Central memory CD8-positive, alpha-beta T cell (primary cell): ENCODE measurements at regions not wholly inside any gene's neighbourhood (a gene's known extent, or its start where the extent isn't known, plus 50 kb on each side); places are given as distances from the start of the nearest gene placed in this dataset.
"Not testable (repeated sequence)": the region's sequence is repeated elsewhere in the genome, so short reads cannot be mapped to it uniquely, and the experiment has no call there.

Source experiments
- ATAC-seq: fragments of 150-1000 bp; cut with Tn5 transposase; replicated peaks from 2 replicates; pipeline ENCODE4 v1.10.0; 2022; ENCODE audit warnings: mild to moderate bottlenecking, moderate FRiP score, moderate number of reproducible peaks; ENCODE audit not compliant: poor library complexity, severe bottlenecking; ENCODE audit errors: extremely low read depth
- DNase-seq, 2 donors: peaks; one replicate each; pipeline ENCODE4 v3.0.0; 2021; ENCODE audit warnings: low spot score in 2 of 2
- H3K27ac Mint-ChIP-seq: one replicate; pipeline ENCODE4 v1.8.0; 2022; ENCODE audit warnings: low read depth, mild to moderate bottlenecking, moderate library complexity, mixed read lengths
- H3K27me3 Mint-ChIP-seq: one replicate; pipeline ENCODE4 v1.8.0; 2022; ENCODE audit warnings: mixed read lengths
- H3K36me3 Mint-ChIP-seq: one replicate; pipeline ENCODE4 v1.8.0; 2022; ENCODE audit warnings: mild to moderate bottlenecking, moderate library complexity, mixed read lengths; ENCODE audit not compliant: insufficient read depth
- H3K4me1 Mint-ChIP-seq: one replicate; pipeline ENCODE4 v1.8.0; 2022; ENCODE audit warnings: mixed read lengths
- H3K4me3 Mint-ChIP-seq: one replicate; pipeline ENCODE4 v1.8.0; 2022; ENCODE audit warnings: mild to moderate bottlenecking, moderate library complexity, mixed read lengths
- H3K9me3 Mint-ChIP-seq: one replicate; pipeline ENCODE4 v1.8.0; 2022; ENCODE audit warnings: mixed read lengths

DNA sequence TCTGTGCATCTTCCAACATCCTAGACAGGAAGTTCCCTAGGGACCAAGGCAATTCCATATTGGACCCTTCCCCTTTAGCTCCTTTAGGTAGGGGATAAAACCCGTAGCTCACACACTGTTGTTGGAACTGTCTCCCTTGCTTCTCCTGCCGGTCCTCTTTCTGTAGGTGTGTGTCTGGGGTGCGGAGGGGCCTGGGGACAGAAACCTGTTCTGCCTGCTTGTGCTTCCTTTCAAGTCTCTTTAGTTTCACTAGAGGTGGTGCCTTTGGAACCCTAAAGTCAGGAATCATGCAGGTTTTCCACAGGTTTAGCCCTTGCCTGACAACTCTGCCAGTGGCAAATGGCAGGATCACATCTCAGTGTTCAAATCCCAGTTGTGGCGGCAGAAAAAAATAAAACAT is 74.6 kb upstream of the PTGFRN start:
- DNase-seq (no peak), ATAC-seq (no peak)
- Mint-ChIP-seq H3K27me3 (peaks cover 14% of the 10 kb centered on the region), H3K27ac (peak overlapping the region; percentile 26), H3K4me1 (no peaks in the 10 kb centered on the region), H3K9me3 (peaks cover 7% of the 10 kb centered on the region), H3K4me3 (no peak overlapping the region), H3K36me3 (peaks cover 6% of the 10 kb centered on the region)

DNA sequence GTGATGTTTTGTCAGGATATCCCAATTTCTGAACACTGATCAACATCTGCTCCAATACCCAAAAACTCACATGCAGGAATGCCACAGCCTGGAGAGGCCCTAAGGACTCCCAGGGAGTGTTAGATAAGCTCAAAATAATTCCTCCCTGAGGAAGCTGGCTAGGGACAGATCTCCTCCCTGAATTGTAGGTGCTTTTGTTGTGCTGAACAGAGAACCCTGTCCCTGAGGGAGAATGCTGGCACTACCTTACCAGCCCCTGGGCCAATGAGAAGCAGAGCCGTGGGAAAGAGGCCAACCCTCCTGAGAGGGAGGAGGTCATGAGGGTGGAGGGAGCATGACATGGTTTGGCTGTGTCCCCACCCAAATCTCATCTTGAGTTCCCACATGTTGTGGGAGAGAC is 73.6 kb upstream of the PTGFRN start:
- ATAC-seq: no peak

DNA sequence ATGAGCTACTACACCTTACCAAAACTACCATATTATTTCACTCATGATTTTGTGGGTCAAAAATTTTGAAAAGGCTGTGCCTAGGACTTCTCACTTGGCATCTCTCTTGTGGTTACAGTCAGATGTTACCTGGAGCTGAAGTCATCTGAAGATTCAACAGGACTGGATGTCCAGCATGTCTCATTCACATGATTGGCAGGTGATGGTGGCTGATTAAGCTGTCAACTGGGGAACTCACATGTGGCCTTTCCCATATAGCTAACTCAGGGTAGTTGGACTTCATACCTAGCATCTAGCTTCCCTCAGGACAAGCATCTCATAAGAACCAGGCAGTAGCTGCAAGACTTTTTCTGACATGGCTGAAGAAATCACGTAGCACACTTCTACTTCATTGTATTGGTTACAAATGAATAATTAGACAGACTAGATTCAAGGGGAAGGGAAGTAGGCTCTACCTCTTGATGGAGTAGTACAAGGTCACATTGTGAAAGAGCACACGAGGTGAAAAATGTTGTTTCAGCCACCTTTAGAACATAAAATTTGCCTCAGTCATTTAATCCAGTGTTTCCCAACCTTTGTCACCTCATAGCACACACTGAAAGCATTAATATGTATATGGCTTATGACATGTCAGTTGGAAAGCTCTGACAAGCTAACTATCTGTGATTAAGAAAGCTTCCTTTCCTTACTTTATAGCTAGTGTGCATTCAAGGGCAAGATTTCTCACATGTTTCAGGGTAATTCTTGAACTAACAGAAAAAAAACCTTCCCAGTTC is 68.0 kb upstream of the PTGFRN start:
- Mint-ChIP-seq H3K4me1 (no peaks in the 10 kb centered on the region), H3K27me3 (peaks cover 14% of the 10 kb centered on the region), H3K9me3 (peaks cover 6% of the 10 kb centered on the region), H3K27ac (no peak overlapping the region), H3K4me3 (no peak overlapping the region), H3K36me3 (peaks cover 1% of the 10 kb centered on the region)
- ATAC-seq: no peak
- no peak for DNase-seq

More for the DNA sequence above, 73.6 kb upstream of the PTGFRN start:
- peaks cover 3% of the 10 kb centered on the region for H3K36me3 Mint-ChIP-seq
- DNase-seq: no peak
- H3K4me1 Mint-ChIP-seq: no peaks in the 10 kb centered on the region
- peaks cover 14% of the 10 kb centered on the region for H3K27me3 Mint-ChIP-seq
- H3K9me3 Mint-ChIP-seq: peaks cover 7% of the 10 kb centered on the region
- H3K4me3 Mint-ChIP-seq: no peak overlapping the region
- no peak overlapping the region for H3K27ac Mint-ChIP-seq

DNA sequence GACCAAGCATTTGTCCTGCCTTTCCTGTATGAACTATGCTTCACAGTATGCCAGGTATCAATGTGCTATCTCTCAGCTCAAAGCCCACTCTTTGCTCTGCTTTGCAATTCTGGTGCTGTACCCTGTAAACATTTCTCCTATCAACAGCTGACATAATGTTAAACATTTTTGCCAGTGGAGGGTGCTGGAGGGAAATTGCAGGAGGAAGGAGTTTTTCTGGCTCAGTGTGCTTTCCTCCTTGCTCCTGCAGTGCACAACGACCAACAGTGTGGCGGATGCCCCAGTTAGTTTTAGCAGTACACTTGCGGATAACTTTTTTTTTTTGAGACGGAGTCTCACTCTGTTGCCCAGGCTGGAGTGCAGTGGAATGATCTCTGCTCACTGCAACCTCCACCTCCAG is 67.1 kb upstream of the PTGFRN start:
- no peak for ATAC-seq
- Mint-ChIP-seq H3K9me3 (no peaks in the 10 kb centered on the region), H3K27ac (no peak overlapping the region)

DNA sequence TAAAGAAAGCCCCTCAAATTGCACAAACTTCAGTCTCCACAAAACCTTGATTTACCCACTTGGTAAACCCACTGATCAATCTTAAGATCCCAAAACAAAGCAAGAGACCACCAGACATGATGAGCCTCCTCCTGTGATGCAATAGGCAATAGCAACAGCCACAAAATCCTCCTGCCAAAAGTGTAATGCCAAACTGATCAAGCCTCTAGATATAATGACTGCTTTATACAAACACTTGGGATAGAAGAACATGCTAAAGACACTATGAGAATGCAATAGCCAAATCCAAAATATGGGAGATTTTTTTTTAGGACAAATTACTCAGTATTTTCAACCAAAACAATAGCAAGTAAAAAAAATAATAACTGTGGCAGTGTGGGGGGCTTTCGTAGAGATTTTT is 64.9 kb upstream of the PTGFRN start:
- Mint-ChIP-seq H3K36me3 (peaks cover 1% of the 10 kb centered on the region), H3K4me1 (no peaks in the 10 kb centered on the region), H3K27me3 (no peaks in the 10 kb centered on the region), H3K4me3 (no peak overlapping the region), H3K27ac (no peak overlapping the region), H3K9me3 (no peaks in the 10 kb centered on the region)
- ATAC-seq (no peak), DNase-seq (no peak)

More for the DNA sequence above, 67.1 kb upstream of the PTGFRN start:
- no peak for DNase-seq
- peaks cover 1% of the 10 kb centered on the region for H3K36me3 Mint-ChIP-seq
- peaks cover 5% of the 10 kb centered on the region for H3K27me3 Mint-ChIP-seq
- no peaks in the 10 kb centered on the region for H3K4me1 Mint-ChIP-seq
- no peak overlapping the region for H3K4me3 Mint-ChIP-seq

DNA sequence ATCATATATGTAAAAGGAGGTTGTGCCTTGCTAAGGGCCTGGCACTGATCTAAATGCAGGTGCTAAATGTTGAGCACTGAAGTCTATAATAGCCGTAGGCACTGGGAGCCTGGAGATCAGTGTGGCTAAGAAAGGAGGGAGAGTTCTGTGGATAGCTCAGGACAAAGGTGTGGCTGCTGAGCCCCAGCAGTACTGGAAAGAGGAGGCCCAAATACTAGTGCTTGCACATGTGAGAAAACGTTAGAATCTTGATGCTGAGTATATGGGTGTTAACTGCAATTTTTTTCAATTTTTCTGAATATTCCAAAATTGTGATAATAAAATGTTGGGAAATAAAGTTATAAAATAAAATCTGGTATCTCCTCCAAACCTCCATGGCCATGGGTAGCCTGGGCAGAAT is 62.5 kb upstream of the PTGFRN start:
- ATAC-seq (no peak), DNase-seq (no peak)
- no peaks in the 10 kb centered on the region for H3K27me3 Mint-ChIP-seq
- H3K27ac Mint-ChIP-seq: no peak overlapping the region
- H3K9me3 Mint-ChIP-seq: no peaks in the 10 kb centered on the region
- no peaks in the 10 kb centered on the region for H3K36me3 Mint-ChIP-seq
- H3K4me1 Mint-ChIP-seq: no peaks in the 10 kb centered on the region
- no peak overlapping the region for H3K4me3 Mint-ChIP-seq

DNA sequence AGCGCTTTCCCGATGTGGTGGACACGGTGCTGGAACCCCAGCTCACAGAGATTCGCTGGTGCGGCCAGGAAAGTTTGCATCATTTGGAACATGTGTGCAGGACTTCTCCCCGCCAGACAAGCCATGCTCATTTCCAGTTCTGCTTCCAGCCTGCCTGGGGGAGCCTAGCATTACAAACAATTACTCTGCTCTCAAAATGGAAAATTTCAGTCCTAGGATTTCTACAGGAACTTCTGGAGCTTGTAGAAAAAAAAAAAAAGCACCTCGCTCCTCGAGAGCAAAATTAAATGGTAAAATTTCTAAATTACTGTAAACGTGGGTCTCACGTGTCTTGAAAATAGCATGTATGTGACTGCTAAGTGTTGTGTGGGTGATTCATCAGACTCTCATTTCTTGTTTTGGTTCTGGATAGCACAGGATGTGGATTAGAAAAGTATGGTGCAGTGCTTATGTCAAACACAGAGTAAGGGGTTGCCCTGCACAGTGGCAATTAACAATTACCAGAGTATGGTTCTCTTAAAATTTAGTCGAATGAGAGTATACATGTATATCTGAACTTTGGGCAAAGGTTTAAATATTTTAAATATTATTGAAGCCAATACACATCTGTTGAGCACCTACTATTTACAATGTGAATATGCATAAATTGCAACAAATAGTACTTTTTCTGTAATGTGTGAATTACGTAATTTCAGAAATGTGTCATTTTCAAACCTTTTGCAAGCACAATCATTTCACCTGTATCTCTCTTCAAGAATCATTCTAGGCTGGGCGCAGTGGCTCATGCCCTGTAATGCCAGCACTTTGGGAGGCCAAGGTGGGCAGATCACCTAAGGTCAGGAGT is 61.8 kb upstream of the PTGFRN start:
- no peak overlapping the region for H3K27ac Mint-ChIP-seq
- no peaks in the 10 kb centered on the region for H3K9me3 Mint-ChIP-seq
- H3K27me3 Mint-ChIP-seq: no peaks in the 10 kb centered on the region
- H3K4me3 Mint-ChIP-seq: no peak overlapping the region
- DNase-seq (no peak), ATAC-seq (peak; percentile 72)
- H3K36me3 Mint-ChIP-seq: no peaks in the 10 kb centered on the region
- no peaks in the 10 kb centered on the region for H3K4me1 Mint-ChIP-seq

DNA sequence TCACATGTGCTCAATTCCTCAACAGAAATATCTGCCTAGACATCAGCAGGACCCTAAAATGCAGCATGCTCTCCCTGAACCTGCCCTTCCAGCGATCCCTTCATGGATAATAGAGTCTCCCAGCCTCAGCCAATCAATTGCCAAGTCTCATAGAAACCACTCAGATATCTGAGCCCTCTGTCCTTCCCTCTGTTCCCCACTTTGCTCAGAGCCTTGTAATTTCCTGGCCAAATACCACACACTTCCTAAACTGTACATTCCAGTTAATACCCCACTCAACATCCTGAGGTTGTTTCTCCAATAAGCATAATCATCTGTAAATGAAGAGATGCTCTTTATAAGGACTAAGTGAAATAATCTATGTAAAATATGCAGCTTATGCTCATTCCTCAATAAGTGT is 59.3 kb upstream of the PTGFRN start:
- ATAC-seq (no peak), DNase-seq (no peak)

DNA sequence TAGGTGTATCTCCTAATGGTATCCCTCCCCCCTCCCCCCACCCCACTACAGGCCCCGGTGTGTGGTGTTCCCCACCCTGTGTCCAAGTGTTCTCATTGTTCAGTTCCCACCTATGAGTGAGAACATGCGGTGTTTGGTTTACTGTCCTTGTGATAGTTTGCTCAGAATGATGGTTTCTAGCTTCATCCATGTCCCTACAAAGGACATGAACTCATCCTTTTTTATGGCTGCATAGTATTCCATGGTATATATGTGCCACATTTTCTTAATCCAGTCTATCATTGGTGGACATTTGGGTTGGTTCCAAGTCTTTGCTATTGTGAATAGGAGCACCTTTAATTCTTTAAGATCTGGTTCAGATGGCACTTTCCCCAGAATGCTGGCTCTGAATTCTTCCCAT is 58.5 kb upstream of the PTGFRN start:
- H3K4me1 Mint-ChIP-seq: not testable (repeated sequence)

More for the DNA sequence above, 59.3 kb upstream of the PTGFRN start:
- H3K4me3 Mint-ChIP-seq: no peak overlapping the region
- no peaks in the 10 kb centered on the region for H3K9me3 Mint-ChIP-seq
- H3K27ac Mint-ChIP-seq: no peak overlapping the region
- no peaks in the 10 kb centered on the region for H3K4me1 Mint-ChIP-seq
- no peaks in the 10 kb centered on the region for H3K36me3 Mint-ChIP-seq
- no peaks in the 10 kb centered on the region for H3K27me3 Mint-ChIP-seq

DNA sequence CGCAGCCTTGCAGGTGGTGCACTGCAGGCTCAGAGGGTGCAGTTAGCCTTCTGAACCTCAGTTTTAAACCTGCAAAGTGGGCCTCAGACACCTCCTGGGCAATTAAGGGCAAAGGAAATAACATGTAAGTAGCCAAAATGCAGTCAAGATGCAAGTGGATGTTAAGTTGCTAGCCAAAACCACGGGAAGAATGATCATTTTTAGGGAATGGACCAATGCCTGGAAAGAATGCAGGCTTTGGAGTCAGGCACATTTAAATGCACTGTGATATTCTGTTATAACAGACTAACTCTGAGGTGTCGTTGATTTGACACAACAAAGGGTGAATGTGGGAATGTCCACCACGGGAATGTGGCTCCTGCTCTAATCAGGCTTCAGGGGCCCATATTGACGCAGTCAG is 57.9 kb upstream of the PTGFRN start:
- Mint-ChIP-seq H3K36me3 (no peaks in the 10 kb centered on the region), H3K4me1 (no peaks in the 10 kb centered on the region), H3K4me3 (no peak overlapping the region), H3K27ac (no peak overlapping the region), H3K9me3 (no peaks in the 10 kb centered on the region), H3K27me3 (no peaks in the 10 kb centered on the region)
- DNase-seq (no peak), ATAC-seq (no peak)

More for the DNA sequence above, 58.5 kb upstream of the PTGFRN start:
- not testable (repeated sequence) for H3K36me3 Mint-ChIP-seq, DNase-seq, ATAC-seq, H3K27me3 Mint-ChIP-seq, H3K9me3 Mint-ChIP-seq, H3K27ac Mint-ChIP-seq, H3K4me3 Mint-ChIP-seq

DNA sequence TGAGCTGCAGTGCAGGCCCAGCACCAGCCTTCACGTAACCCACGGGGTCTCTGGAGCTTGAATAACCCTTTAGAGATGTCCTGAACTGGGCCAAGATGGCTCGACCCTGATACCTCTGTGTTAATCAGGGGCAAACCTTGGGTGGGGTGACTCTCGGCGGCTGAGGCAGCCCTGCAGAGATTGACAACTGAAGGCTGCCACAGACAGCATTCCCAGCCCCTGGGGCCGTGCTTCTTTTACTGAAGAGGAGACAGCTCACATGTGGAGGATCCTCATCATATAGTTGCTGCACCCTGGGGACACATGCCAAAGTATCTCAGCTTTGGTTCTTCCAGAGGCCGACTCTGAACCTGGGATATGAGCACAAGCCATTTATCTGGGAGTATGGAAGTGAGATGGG is 57.3 kb upstream of the PTGFRN start:
- Mint-ChIP-seq H3K36me3 (no peaks in the 10 kb centered on the region), H3K9me3 (no peaks in the 10 kb centered on the region), H3K4me3 (no peak overlapping the region), H3K27ac (no peak overlapping the region), H3K4me1 (no peaks in the 10 kb centered on the region), H3K27me3 (no peaks in the 10 kb centered on the region)
- no peak for DNase-seq
- no peak for ATAC-seq

DNA sequence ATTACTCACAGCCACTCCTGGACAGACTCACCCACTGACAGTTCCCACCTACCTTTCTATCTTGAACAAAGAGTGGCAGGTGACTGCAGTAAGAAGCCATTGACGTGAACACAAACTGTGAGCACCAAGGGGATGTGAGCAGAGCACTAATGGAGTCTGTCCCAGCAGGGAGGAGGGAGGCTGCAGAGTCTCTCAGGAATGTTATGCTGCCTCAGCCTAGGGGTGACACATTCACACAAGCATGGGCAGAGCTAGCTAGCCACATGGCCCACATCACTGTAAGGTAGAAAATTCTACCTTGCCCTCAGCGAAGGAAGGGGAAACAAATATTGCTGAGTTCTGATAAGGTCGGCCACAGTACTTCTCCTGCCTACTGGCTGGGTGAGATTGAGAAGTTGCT is 56.8 kb upstream of the PTGFRN start:
- ATAC-seq (no peak), DNase-seq (no peak)
- H3K4me3 Mint-ChIP-seq: no peak overlapping the region
- no peaks in the 10 kb centered on the region for H3K36me3 Mint-ChIP-seq
- H3K9me3 Mint-ChIP-seq: no peaks in the 10 kb centered on the region
- no peaks in the 10 kb centered on the region for H3K4me1 Mint-ChIP-seq
- H3K27ac Mint-ChIP-seq: no peak overlapping the region
- no peaks in the 10 kb centered on the region for H3K27me3 Mint-ChIP-seq
